Putamen (tissue), 1 donor: ENCODE measurements at regions not wholly inside any gene's neighbourhood (a gene's known extent, or its start where the extent isn't known, plus 50 kb on each side); places are given as distances from the start of the nearest gene placed in this dataset.
A peak's percentile ranks its signal among the peaks of the same experiment; 100 is the strongest.
"Not testable (repeated sequence)": the region's sequence is repeated elsewhere in the genome, so short reads cannot be mapped to it uniquely, and the experiment has no call there.

Experiments
- DNase-seq: peaks from one replicate; pipeline ENCODE4 v3.0.0-alpha.2; 2016; ENCODE audit warnings: low spot score

- no peak for DNase-seq
Measured at GRCh38 chr2:144663207-144663606, 143.3 kb upstream of the ZEB2 start.

DNA sequence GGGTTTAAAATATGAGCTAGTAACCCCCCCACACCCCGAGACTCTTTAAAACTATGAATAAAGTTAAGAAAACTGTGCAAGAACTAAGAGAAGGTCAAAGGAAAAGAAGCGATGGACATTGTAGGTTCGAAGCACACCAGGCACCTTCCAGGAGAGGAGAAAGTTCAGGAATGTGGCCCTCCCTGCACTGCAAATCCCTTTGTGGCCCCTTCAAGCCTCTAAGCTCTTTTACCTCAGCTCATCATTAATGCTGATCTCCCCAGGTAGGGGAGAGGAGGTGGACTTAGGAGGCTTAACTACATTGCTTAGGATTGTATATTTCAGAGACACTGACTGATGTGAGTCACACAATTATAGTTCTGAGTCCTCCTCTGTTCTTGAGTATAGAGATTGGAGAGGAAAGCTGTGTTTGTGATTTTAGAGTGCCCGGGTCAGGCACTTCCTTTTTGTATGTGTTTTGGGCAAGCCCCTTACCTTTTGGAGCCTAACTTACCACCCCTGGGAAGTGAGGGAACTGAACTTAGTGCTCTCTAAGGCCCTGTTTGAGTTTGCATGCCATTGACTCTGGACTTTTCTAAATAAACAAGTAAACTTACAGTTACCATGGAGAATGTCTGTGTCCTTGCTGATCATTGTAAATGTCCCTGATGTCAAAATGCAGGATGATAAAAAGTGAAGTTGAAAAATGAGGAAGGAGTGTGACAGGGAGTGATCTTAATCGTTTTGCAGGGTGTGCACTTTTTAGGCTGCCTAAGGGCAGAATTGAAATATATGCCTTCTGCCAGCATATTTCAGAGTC lies 140.8 kb upstream of the ZEB2 start:
- peak; percentile 10 for DNase-seq

- DNase-seq, result no peak
Measured at GRCh38 chr2:144659731-144660275, 139.9 kb upstream of the ZEB2 start.

DNA sequence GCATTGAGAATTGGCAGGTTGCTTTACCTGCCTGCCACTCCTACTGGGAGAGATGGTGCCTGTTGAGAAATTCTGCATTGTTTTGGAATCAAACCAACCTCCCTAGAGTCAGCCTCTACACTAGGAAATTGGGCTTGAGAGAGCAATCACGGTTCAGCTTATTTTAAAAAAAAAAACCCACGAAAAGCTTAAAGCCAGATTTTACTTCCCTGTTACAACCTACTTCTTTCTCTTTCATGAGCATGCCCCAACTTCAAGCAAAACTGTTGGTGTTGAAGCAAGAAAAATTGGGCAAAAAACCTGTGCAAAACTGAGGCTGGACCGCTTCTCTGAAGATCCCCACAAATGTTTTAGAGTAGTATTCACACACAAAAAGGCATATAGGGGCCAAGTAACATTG lies 134.6 kb upstream of the ZEB2 start:
- no peak for DNase-seq

- DNase-seq, result no peak
Measured at GRCh38 chr2:144650907-144651306, 131.0 kb upstream of the ZEB2 start.

GRCh38 chr2:144648837-144649465 lies 129.0 kb upstream of the ZEB2 start:
- DNase-seq, result no peak

DNA sequence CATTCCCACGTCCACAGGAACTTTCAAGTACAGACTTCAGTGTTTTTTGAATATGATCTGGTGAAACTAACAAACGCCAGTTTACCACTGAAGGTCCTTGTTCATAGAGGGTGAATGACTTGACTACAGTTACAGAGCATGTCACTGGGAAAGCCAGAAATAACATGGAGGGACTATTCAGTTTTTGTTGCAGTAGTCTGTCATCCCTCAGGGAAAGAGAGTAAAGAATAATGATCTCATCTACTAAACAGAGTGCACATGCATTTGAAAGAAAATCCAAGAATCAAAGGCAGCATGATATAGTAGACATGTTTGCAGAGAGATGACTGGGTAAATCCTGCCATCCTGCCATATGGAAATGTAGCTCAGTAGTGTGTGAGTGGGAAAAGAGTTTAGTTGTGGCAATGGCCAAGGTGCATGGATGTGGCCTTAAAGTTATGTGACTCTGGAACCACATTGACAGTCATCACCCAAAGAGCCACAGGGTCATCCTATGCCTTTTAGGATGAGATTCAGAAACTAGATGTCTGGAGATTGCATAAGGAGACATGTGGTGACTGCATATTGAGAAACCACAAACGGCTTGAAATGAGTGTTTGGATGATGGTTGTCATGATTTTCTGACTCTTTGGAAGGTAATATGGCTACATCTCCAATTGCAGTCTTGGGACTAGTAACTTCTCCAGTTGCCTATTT lies 125.3 kb upstream of the ZEB2 start:
- no peak for DNase-seq

DNA sequence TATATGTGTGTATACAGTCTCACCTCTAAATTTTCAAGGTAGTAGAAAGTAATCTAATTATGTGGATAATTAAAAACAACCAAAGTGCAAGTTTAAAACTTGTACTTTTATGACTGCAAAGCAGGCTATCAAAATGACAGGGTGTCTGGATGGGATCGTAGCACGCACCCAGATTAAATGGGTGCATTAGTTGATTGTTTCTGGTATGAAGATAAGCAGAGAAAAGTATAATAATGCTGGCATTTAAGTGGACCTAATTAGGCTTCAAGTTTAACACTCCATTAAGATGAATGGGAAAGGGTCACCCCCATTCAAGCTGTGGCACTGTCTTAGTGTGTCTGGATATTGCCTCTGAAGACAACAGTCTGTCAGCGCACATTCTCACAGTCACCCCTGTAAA lies 124.6 kb upstream of the ZEB2 start:
- DNase-seq, result no peak

DNA sequence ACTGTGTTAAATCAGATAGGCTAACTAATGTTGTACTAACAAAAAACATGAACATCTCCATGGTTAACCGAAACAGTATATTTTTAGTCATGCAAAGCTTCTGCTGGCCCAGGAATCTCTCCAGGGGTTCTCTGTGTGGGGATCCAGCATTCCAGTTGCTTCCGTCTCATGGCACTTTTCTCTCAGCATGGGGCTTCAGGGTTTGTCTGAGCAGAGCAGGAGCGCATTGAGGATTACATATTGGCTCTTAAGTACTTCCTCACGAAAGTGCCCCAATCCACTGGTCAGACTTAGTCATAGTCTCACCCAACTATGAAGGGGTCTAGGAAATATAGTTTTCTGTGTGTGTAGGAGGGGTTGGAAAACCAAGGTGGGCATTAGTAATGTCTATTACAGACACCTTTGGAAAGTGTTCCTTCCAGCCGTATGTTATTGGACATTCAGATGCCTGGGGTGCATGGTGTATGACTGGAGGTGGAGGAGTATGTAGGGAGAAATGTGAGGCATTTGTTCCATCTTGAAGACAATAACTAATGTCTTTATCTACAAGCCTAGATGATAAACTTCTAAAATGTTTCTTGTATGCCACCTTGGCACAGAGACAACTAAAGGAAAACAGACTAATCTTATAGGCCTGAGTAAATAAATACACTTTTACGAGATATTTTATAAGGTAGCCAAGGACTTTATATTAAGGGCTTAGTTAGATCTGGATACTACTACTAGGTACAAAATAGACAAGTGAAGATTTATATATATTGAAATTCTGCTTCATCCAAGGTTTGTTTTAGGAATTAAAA lies 123.8 kb upstream of the ZEB2 start:
- no peak for DNase-seq

DNA sequence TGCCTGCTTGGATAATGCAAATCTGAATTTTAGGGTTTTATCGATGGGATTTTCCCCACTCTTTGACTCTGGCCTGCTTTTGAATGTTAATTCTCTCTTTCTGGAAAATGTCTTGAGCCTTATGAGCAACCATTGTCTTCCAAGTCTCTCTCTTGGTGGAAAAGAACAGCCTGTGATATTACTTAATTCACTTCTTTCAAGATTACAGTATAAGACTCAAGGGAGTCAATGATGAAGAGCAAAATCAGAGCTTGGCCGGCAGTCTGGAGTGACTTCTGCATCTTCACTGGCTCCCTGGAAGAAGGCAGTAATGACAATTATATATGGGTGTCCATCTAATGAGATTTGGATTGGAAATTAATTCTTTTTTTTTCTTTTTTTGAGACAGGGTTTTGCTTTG lies 122.9 kb upstream of the ZEB2 start:
- no peak for DNase-seq

DNA sequence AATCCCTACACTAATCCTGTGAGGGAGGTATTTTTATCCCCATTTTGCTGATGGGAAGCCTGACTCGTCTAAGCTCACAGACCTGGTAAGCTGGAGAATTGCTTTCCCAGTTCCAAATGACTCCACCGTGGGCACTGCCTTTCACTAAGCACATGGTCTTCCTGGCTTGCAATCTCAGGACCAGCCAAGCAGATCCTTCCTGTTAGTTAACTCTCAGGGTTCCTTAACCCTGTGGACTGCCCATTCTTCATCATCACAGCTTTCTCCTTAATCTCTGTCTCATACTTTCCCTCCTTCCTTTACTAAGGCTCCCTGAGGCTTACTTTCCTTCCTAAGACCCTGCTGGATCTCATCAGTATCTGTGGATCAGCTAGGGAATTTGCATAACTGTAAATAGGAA lies 122.2 kb upstream of the ZEB2 start:
- DNase-seq, result no peak

DNA sequence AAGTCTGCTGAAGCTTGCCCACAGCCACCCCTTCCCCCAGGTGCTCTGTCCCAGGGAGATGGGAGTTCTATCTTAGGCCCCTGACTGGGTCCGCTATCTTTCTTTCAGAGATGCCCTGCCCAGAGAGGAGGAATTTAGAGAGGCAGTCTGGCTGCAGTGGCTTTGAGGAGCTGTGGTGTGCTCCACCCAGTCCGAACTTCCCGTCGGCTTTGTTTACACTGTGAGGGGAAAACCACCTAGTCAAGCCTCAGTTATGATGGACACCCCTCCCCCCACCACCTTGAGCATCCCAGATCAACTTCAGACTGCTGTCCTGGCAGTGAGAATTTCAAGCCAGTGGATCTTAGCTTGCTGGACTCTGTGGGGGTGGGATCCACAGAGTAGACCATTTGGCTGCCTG lies 118.3 kb upstream of the ZEB2 start:
- not testable (repeated sequence) for DNase-seq

- not testable (repeated sequence) for DNase-seq
Measured at GRCh38 chr2:144636860-144637259, 116.9 kb upstream of the ZEB2 start.

GRCh38 chr2:144632809-144633208 lies 112.9 kb upstream of the ZEB2 start:
- no peak for DNase-seq

DNA sequence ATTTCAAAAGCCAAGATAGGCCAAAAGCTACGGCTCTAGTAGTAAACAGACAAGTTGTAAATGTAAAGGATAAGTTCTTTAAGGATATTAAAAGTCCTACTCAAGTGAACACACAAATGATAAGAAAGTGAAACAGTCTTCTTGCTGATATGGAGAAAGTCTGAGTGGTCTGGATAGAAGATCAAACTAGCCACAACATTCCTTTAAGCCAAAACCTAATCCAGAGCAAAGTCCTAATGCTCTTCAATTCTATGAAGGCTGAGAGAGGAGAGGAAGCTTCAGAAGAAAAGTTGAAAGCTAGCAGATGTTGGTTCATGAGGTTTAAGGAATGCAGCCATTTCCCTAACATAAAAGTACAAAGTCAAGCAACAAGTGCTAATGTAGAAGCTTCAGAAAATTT lies 111.7 kb upstream of the ZEB2 start:
- DNase-seq, result no peak

DNA sequence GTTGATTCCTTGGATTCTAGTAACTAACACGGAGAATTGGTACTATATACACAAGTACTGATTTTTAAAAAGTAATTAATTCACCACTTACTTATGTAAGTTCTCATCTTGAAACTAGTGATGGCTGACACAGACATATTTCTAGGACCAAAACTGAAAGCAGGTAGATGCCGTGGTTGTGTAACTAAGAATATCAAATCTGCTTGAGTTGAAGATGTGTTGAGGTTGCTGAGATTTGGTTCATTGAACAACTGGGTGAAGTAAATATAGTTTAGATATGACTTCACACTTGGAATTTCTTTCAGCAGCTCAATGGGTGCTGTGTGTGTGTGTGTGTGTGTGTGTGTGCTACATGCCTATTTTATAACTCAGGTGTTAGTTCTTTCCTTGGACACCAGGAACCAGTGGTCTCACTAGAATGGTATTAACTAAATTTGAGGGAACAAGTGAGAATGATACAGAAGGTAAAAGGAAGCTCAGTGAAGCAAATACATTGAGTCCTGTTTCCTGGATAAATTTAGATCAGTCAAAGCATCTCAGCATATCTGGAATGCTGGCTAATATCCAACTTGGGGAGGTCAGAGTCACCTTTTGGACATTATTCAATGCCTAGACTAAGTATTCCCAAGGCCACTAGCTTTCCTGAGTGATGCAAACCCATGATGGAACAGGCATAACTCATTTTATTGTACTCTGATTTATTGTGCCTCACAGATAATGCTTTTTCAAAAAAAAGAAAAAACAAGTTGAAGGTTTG lies 110.7 kb upstream of the ZEB2 start:
- no peak for DNase-seq

GRCh38 chr2:144629935-144630334 lies 110.0 kb upstream of the ZEB2 start:
- no peak for DNase-seq

DNA sequence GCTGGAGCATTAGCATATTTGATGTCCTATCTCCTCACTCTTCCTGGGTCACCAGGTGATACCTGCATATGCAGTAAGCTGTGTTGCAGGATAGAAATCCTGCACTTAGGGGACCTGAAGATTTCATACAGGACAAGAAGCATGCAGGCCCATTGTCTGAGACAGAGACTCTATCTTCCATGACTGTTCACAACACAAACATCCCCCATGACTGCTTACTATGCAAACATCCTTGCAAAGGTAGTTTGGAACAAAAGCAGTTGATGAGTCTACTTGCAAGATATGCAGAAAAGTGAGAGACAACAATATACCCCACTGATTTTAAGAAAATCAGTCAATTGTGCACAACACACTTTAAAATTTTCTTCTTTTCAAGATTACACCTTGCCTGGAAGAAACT lies 108.6 kb upstream of the ZEB2 start:
- DNase-seq, result no peak

GRCh38 chr2:144625626-144626025 lies 105.7 kb upstream of the ZEB2 start:
- DNase-seq, result no peak

- DNase-seq, result no peak
Measured at GRCh38 chr2:144625226-144625625, 105.3 kb upstream of the ZEB2 start.

DNA sequence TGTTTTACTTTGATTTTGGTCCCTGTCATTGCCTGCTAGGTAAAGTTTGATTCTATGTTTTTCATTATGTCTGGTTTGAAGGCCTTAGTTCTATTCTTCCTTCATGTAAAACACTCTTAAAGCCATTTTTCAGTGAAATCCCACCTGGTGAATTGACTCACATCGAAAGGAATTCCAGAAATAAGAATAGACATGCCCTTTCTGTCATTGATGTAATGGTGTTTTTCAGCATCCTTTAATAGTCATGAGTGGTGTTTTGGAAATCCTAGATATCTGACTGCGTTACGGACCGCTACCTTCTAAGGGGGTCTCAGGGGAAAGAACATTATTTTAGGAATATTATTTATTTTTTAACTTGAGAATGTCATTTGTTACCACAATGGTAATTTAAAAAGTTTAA lies 104.5 kb upstream of the ZEB2 start:
- DNase-seq, result no peak
